K562 (cell line): ENCODE measurements at regions not wholly inside any gene's neighbourhood (a gene's known extent, or its start where the extent isn't known, plus 50 kb on each side); places are given as distances from the start of the nearest gene placed in this dataset.

ENCODE experiments used
- GTF2E2 ChIP-seq: fragments of 200-800 bp; sonication (Bioruptor generic); IDR thresholded peaks from 2 replicates; pipeline ENCODE4 v1.6.1; 2016; ENCODE audit warnings: missing genetic modification characterization, missing compliant biosample characterization
- SMAD3 ChIP-seq: fragments of 450-650 bp; formaldehyde crosslinking; conservative IDR thresholded peaks from 2 replicates; pipeline ENCODE4 v1.4.0; 2020; ENCODE audit warnings: mild to moderate bottlenecking
- SRSF3 ChIP-seq: fragments of 200-400 bp; formaldehyde crosslinking; IDR thresholded peaks from 2 replicates; pipeline ENCODE4 v1.6.1; 2016; ENCODE audit warnings: mild to moderate bottlenecking, low read length, moderate library complexity; ENCODE audit not compliant: insufficient read depth
- TAF15 ChIP-seq: fragments of 200-400 bp; formaldehyde crosslinking; IDR thresholded peaks from 2 replicates; pipeline ENCODE4 v1.6.1; 2017; ENCODE audit warnings: mild to moderate bottlenecking, low read depth, low read length, moderate library complexity
- ZFPM2 ChIP-seq: fragments of 250-450 bp; sonication (Bioruptor Pico); IDR thresholded peaks from 2 replicates; pipeline ENCODE4 v1.5.1; 2022; ENCODE audit warnings: mild to moderate bottlenecking
- ZNF561 ChIP-seq: fragments of 450-650 bp; formaldehyde crosslinking; conservative IDR thresholded peaks from 2 replicates; pipeline ENCODE4 v1.4.0; 2020; ENCODE audit warnings: mild to moderate bottlenecking, moderate library complexity
- TF ChIP-seq, protein P1 (sequence below): fragments of 200-800 bp; sonication (Bioruptor generic); IDR thresholded peaks from 2 replicates; pipeline ENCODE4 v1.6.1; 2017; ENCODE audit warnings: missing genetic modification characterization, missing compliant biosample characterization
- TF ChIP-seq, protein P2 (sequence below): fragments of 450-650 bp; formaldehyde crosslinking; IDR thresholded peaks from 2 replicates; pipeline ENCODE4 v1.4.0; 2020; ENCODE audit warnings: mild to moderate bottlenecking, moderate library complexity
- TF ChIP-seq, protein P3 (sequence below): fragments of 250-450 bp; sonication (Bioruptor Pico); IDR thresholded peaks from 2 replicates; pipeline ENCODE4 v1.8.0; 2021; ENCODE audit warnings: mild to moderate bottlenecking, moderate library complexity

DNA sequence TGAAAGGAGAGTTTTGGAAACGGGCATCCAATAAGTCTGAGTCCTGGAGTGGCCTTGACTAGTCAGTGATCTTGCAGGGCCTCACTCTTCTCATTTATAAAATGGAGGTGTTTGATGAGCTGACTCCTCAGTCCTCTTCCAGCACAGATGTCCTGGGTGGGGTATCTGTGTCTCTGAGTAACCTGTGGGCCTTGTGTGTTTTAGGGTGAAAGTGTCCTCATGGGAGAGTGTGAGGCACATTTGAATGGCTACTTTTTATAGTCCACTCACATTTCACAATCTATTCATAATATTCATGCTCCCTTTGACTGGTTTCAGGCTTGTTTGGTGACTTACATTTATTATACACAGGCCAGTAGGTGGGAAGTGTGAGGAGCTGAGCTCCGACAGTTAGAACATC lies 106.4 kb upstream of the CELF4 start (continued):
- TF ChIP-seq, protein P1, sequence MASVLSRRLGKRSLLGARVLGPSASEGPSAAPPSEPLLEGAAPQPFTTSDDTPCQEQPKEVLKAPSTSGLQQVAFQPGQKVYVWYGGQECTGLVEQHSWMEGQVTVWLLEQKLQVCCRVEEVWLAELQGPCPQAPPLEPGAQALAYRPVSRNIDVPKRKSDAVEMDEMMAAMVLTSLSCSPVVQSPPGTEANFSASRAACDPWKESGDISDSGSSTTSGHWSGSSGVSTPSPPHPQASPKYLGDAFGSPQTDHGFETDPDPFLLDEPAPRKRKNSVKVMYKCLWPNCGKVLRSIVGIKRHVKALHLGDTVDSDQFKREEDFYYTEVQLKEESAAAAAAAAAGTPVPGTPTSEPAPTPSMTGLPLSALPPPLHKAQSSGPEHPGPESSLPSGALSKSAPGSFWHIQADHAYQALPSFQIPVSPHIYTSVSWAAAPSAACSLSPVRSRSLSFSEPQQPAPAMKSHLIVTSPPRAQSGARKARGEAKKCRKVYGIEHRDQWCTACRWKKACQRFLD (CRISPR knock-in tag) = no peak
- no peak for TF ChIP-seq ZNF561 (CRISPR knock-in tag)
- TF ChIP-seq, protein P2, sequence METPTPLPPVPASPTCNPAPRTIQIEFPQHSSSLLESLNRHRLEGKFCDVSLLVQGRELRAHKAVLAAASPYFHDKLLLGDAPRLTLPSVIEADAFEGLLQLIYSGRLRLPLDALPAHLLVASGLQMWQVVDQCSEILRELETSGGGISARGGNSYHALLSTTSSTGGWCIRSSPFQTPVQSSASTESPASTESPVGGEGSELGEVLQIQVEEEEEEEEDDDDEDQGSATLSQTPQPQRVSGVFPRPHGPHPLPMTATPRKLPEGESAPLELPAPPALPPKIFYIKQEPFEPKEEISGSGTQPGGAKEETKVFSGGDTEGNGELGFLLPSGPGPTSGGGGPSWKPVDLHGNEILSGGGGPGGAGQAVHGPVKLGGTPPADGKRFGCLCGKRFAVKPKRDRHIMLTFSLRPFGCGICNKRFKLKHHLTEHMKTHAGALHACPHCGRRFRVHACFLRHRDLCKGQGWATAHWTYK = no peak
- no peak for TF ChIP-seq TAF15
- TF ChIP-seq GTF2E2 (tag) = no peak
- TF ChIP-seq, protein P3, sequence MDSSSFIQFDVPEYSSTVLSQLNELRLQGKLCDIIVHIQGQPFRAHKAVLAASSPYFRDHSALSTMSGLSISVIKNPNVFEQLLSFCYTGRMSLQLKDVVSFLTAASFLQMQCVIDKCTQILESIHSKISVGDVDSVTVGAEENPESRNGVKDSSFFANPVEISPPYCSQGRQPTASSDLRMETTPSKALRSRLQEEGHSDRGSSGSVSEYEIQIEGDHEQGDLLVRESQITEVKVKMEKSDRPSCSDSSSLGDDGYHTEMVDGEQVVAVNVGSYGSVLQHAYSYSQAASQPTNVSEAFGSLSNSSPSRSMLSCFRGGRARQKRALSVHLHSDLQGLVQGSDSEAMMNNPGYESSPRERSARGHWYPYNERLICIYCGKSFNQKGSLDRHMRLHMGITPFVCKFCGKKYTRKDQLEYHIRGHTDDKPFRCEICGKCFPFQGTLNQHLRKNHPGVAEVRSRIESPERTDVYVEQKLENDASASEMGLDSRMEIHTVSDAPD (CRISPR knock-in tag) = no peak
- TF ChIP-seq ZFPM2 (CRISPR knock-in tag) = no peak
- no peak for TF ChIP-seq SRSF3
- no peak for TF ChIP-seq SMAD3 (CRISPR knock-in tag)
